ENCODE measurements at regions not wholly inside any gene's neighbourhood (a gene's known extent, or its start where the extent isn't known, plus 50 kb on each side); places are given as distances from the start of the nearest gene placed in this dataset.
"Not testable (repeated sequence)": the region's sequence is repeated elsewhere in the genome, so short reads cannot be mapped to it uniquely, and the experiment has no call there.

GRCh38 chr10:62498271-62498670 is 124.1 kb downstream of the ZNF365 start:
- DNase-seq = no peak

- not testable (repeated sequence) for DNase-seq
Observed at GRCh38 chr10:62500116-62500515, 125.9 kb downstream of the ZNF365 start.

GRCh38 chr10:62501547-62501946 is 127.4 kb downstream of the ZNF365 start:
- DNase-seq = no peak

GRCh38 chr10:62502995-62503613 is 128.9 kb downstream of the ZNF365 start:
- DNase-seq = no peak

GRCh38 chr10:62503872-62504271 is 129.7 kb downstream of the ZNF365 start:
- DNase-seq = no peak

GRCh38 chr10:62506371-62506770 is 132.2 kb downstream of the ZNF365 start:
- no peak for DNase-seq

GRCh38 chr10:62511238-62511637 is 137.1 kb downstream of the ZNF365 start:
- DNase-seq = no peak

- DNase-seq = no peak
Observed at GRCh38 chr10:62511656-62512055, 137.5 kb downstream of the ZNF365 start.

GRCh38 chr10:62512732-62513475 is 138.7 kb downstream of the ZNF365 start:
- no peak for DNase-seq

- DNase-seq = no peak
Observed at GRCh38 chr10:62514079-62514693, 140.0 kb downstream of the ZNF365 start.

GRCh38 chr10:62517252-62517651 is 143.1 kb downstream of the ZNF365 start:
- DNase-seq = no peak

GRCh38 chr10:62527019-62527827 is 153.1 kb downstream of the ZNF365 start:
- peak; percentile 44 for DNase-seq

- no peak for DNase-seq
Observed at GRCh38 chr10:62528441-62528840, 154.3 kb downstream of the ZNF365 start.

- no peak for DNase-seq
Observed at GRCh38 chr10:62529396-62529795, 155.2 kb downstream of the ZNF365 start.

- no peak for DNase-seq
Observed at GRCh38 chr10:62534031-62534430, 159.9 kb downstream of the ZNF365 start.

GRCh38 chr10:62538606-62539005 is 164.4 kb downstream of the ZNF365 start:
- DNase-seq = no peak

- DNase-seq = no peak
Observed at GRCh38 chr10:62540389-62540788, 166.2 kb downstream of the ZNF365 start.

GRCh38 chr10:62541811-62542210 is 167.6 kb downstream of the ZNF365 start:
- DNase-seq = peak; percentile 71

- no peak for DNase-seq
Observed at GRCh38 chr10:62543571-62544355, 169.6 kb downstream of the ZNF365 start.

- DNase-seq = peak; percentile 16
Observed at GRCh38 chr10:62545160-62546066, 171.2 kb downstream of the ZNF365 start.

- no peak for DNase-seq
Observed at GRCh38 chr10:62548686-62549085, 174.5 kb downstream of the ZNF365 start.
